22Rv1 (cell line): ENCODE measurements at regions not wholly inside any gene's neighbourhood (a gene's known extent, or its start where the extent isn't known, plus 50 kb on each side); places are given as distances from the start of the nearest gene placed in this dataset.

Source experiments
- CTCF ChIP-seq: fragments of 450-650 bp; IDR thresholded peaks from 2 replicates; pipeline ENCODE4 v1.5.1; 2017; ENCODE audit warnings: mild to moderate bottlenecking
- ZFX ChIP-seq: fragments of 450-650 bp; IDR thresholded peaks from 2 replicates; pipeline ENCODE4 v1.6.1; 2017; ENCODE audit warnings: antibody characterized with exemption, borderline replicate concordance

- TF ChIP-seq CTCF (no peak), ZFX (no peak)
Measured at GRCh38 chr21:24861471-24861870, 745.8 kb downstream of the MRPL39 start.
